ENCODE measurements at regions not wholly inside any gene's neighbourhood (a gene's known extent, or its start where the extent isn't known, plus 50 kb on each side); places are given as distances from the start of the nearest gene placed in this dataset.

DNA sequence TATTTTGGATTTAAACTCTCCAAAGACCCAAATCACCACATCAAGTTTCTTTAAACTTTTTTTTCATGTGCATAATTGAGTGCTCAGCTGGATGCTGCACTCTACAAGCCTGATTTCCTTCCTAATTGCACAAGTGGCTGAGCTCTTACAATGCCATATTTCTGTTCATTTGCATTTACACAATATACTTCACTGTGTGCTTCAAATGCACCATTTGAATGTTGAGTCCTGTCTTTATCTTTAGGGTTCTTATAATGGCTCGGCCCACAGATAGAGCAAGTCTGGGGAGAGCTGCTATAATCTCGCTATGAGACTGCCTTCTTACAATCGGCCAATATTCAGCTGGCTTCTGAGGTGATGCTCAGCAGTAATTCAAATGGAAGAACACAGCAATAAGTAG is 200.6 kb upstream of the MAP3K7 start:
- no peak for TF ChIP-seq EZH2 (IDR thresholded peaks at IDR 0.05; ENCODE audit: low read length, unreplicated experiment)
- TF ChIP-seq, protein P1, sequence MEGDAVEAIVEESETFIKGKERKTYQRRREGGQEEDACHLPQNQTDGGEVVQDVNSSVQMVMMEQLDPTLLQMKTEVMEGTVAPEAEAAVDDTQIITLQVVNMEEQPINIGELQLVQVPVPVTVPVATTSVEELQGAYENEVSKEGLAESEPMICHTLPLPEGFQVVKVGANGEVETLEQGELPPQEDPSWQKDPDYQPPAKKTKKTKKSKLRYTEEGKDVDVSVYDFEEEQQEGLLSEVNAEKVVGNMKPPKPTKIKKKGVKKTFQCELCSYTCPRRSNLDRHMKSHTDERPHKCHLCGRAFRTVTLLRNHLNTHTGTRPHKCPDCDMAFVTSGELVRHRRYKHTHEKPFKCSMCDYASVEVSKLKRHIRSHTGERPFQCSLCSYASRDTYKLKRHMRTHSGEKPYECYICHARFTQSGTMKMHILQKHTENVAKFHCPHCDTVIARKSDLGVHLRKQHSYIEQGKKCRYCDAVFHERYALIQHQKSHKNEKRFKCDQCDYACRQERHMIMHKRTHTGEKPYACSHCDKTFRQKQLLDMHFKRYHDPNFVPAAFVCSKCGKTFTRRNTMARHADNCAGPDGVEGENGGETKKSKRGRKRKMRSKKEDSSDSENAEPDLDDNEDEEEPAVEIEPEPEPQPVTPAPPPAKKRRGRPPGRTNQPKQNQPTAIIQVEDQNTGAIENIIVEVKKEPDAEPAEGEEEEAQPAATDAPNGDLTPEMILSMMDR (conservative IDR thresholded peaks at IDR 0.05; ENCODE audit: low read depth, low read length), result no peak

Measured in PC-3 (cell line).